Tongue (tissue), 1 donor: ENCODE measurements at regions not wholly inside any gene's neighbourhood (a gene's known extent, or its start where the extent isn't known, plus 50 kb on each side); places are given as distances from the start of the nearest gene placed in this dataset.

Experiments used
- DNase-seq: peaks from one replicate; pipeline ENCODE4 v3.0.0-alpha.2; 2015

GRCh38 chr3:66692042-66692765 lies 191.4 kb upstream of the LRIG1 start:
- peak; percentile 77 for DNase-seq

GRCh38 chr3:66692766-66693150 lies 191.9 kb upstream of the LRIG1 start:
- peak; percentile 77 for DNase-seq

- peak; percentile 96 for DNase-seq
These were observed 192.7 kb upstream of the LRIG1 start for GRCh38 chr3:66693461-66694031.

DNA sequence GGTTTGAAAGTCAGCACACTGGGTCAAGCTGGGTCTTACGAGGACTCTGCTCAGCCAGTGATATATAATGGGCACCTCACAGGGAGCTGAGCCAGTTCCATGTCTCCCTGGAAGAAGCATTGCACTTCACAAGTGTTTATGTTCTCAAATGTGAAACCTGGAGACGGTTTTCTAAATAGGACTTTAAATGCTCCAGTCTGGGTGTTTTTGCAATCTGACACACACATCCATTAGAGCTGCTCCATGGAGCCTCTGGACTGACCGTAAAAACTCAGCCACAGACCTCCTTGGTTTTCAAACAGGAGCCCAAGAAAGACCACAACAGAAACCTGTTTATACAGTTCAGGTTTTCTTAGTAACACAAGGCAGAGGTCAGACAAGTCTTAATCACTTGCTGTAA lies 201.3 kb upstream of the LRIG1 start:
- DNase-seq: peak; percentile 55

DNA sequence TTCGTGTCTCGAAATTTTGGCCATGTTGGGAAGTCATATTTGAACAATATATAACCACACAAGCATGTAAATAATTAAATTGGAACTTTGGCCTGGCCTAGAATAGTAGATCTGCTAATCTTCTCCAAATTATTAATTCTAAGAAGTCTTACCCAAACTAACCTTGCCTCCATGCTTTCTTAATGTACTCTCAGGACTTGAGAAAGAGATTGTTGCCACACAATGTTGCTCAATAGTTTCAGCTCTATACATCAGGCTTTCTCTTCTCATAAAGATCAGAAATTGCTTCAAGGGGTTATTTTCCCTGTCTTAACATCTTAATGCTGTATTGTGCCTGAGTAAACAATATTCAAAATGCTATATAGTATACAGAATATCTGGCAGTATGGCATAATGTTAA lies 202.7 kb upstream of the LRIG1 start:
- DNase-seq: no peak

DNA sequence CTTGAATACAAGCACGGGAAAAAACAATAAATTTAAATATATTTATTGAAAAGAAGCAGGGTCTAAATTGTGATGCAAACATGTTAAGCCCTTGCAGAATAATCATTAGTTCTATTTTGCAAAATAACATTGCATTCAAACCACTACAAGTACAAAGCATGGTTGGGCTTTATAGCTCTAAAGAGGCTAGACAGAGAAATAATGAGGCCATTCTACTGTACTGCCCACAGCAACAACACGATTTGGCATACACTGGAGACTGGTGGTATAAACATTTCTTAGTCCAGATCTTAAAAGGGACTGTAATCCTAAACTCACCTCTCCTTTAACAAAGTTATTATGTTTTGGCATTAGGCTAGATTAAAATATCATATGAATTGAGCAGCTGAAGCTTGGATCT lies 204.3 kb upstream of the LRIG1 start:
- no peak for DNase-seq

- peak; percentile 83 for DNase-seq
These were observed 206.1 kb upstream of the LRIG1 start for GRCh38 chr3:66706890-66707289.

- peak; percentile 32 for DNase-seq
These were observed 208.7 kb upstream of the LRIG1 start for GRCh38 chr3:66709532-66709931.

GRCh38 chr3:66712210-66712609 lies 211.4 kb upstream of the LRIG1 start:
- DNase-seq: no peak

- no peak for DNase-seq
These were observed 213.1 kb upstream of the LRIG1 start for GRCh38 chr3:66713921-66714320.

GRCh38 chr3:66715806-66716205 lies 215.0 kb upstream of the LRIG1 start:
- DNase-seq: no peak

GRCh38 chr3:66717806-66718205 lies 217.0 kb upstream of the LRIG1 start:
- no peak for DNase-seq

- no peak for DNase-seq
These were observed 219.1 kb upstream of the LRIG1 start for GRCh38 chr3:66719796-66720356.

DNA sequence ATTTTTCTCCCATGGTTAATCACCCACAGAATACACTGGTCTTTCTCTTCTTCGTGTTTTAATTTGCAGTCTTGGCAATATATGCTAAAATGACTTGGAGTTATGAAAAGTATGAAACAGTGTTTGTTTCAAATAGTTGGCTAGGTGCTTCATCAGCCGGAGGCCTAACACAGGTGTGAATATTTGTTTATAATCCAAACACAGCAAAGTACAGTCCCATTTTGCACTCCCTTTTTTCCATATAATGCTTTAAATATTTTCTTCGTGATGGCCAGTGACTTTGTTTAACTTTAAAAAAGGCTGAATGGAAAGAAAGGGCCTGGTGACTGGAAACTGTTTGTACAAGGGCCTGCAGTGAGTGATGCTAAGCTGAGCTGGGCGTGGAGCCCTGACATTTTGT lies 219.7 kb upstream of the LRIG1 start:
- peak; percentile 51 for DNase-seq

GRCh38 chr3:66722675-66723074 lies 221.9 kb upstream of the LRIG1 start:
- no peak for DNase-seq

DNA sequence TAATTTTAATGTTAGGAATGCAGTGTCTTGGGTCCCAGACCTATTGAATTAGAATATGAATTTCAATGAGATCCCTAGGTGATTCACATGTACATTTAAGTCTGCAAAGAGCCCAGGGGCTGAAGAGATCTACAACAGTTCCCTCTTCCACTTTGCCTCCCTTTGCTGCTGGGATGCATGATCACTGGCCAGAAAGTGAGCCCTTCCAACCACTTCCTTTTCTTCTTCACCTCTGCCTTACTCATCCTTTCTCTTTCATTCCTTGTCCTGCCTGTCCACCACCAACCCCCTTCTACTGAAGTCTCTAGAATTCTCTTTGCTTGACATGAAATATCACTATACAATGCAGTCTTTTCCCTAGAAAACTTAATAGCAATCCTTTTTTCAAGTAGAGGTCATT lies 222.4 kb upstream of the LRIG1 start:
- DNase-seq: no peak

- no peak for DNase-seq
These were observed 229.0 kb upstream of the LRIG1 start for GRCh38 chr3:66729687-66730393.

- peak; percentile 55 for DNase-seq
These were observed 238.0 kb upstream of the LRIG1 start for GRCh38 chr3:66738625-66739365.

GRCh38 chr3:66740260-66740659 lies 239.4 kb upstream of the LRIG1 start:
- DNase-seq: no peak

DNA sequence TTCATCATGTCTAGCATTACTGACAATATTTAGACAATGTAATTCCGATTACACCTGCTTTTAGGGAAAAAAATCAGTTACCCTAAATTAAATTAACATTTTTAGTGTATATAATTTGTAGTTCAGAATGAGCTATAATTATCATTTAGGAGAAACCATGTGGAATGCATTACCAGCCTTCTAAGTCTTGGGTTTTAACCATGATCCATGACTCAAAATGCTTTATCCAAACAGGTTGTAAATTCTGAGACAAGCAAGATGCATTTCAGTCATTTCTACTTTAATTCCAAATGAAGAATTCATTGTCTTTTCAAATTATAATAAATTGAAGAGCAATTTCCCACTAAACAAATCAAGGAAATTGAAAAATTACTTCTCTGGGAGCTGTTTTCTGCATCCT lies 243.7 kb upstream of the LRIG1 start:
- DNase-seq: no peak

- DNase-seq: no peak
These were observed 244.2 kb upstream of the LRIG1 start for GRCh38 chr3:66744986-66745385.

GRCh38 chr3:66747261-66747660 lies 246.4 kb upstream of the LRIG1 start:
- peak; percentile 87 for DNase-seq

- peak; percentile 55 for DNase-seq
These were observed 246.9 kb upstream of the LRIG1 start for GRCh38 chr3:66747696-66748095.
